CD4-positive, alpha-beta T cell treated with Interleukin-17A for 1 hour (primary cell): ENCODE measurements at regions not wholly inside any gene's neighbourhood (a gene's known extent, or its start where the extent isn't known, plus 50 kb on each side); places are given as distances from the start of the nearest gene placed in this dataset.

ENCODE experiments used
- DNase-seq: peaks from one replicate; pipeline ENCODE4 v3.0.0-alpha.2; 2020

DNA sequence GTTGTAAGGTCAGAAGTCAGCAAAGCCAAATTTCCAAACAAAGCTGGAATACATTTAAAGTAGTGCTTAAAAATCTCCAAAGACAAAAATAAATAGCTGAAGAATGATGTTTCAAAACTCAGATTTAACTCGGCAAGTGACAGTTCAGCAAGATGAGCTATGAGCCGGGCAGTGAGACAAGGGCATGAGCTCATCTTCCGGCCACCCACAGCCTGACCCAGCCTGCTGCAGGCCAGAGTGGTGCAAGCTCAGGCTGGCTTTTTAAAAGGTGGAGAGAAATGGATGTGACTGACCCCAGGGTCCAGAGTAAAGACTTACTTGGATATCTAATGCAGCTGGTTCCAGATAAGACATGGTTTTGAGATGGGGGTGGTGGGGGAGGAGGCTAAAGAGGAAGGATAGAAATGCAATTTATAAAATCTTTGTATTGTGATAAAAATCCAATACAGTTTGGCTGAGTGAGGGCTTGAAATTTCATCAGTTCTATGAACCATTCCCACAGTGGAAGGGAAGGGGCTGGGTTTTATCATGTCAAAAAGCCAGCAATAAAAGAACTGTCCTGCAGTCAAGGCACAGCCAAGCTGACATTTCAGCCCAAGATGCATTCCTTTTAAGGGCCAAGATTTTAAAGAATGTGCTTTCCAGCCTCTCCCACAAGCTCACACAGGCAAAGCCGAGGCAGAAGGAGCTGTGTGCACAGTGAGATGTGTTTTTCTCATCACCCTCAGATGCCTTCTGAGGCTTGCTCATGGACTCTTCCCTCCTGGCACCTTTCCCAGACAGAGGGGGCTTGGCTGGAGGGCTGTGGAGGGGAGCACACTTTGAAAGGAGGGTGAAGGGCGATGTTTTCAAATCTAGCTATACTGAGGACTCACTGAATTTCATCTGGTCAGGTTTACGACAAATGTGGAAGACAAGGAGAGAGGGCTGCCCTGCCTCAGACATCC lies 97.9 kb upstream of the KLHL29 start:
- DNase-seq: no peak

DNA sequence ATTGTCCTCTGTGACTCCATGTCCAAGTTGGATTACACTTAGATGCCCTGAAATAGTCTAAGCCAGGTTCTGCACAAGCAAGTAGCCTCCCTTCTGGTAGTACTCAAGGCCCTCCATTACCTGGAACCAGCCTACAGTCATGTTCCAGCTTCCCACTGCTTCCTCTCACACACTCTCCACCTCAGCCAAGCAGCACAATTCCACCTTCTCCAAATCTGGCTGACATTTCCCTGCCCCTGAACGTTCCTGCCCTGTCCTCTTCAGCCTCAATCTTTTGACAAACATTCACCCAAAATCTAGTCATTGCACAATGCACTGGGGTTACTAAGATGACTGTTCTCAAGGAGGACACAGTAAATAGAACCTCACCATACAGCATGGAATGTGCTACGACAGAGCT lies 95.3 kb upstream of the KLHL29 start:
- DNase-seq: no peak

DNA sequence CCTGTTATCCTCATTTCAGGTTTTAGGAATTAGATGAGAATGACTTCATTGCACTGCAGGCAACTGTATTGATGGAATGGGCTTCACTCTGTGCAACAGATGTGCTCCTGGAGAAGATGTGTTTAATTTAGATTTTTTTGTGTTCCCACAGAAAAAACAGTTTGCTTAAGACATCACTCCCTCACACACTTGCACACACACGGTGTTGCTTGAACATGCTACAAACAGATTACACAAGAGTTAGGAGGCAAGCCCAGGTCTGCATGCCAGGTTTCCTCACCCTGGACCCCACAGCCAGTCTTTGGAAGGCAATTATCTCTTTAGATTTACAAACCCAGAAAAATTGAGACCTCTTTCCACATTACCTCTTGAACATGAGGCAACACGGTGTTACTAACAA lies 93.7 kb upstream of the KLHL29 start:
- DNase-seq: no peak

DNA sequence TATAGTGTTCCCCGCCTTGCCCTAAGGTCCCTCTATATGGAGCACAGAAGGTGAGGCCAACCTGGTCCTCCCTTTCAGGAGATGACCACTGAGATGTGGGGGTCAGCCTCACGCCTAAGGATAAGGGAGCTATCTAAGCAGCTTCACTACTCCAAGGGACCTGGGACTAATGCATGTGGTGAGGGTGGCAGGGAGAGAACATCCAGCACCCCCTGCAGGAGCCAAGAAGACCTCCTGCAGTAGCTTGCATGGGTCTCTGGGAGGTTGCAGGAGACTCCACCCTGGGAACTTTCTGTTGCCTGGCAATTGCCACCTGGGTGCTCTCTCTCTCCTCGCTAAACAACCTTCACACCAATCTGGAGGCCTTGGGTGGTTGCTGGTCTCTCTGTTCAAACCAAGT lies 93.0 kb upstream of the KLHL29 start:
- DNase-seq: no peak

- DNase-seq: no peak
These were observed 91.9 kb upstream of the KLHL29 start for GRCh38 chr2:23293063-23293462.

GRCh38 chr2:23293731-23294130 lies 91.2 kb upstream of the KLHL29 start:
- no peak for DNase-seq

DNA sequence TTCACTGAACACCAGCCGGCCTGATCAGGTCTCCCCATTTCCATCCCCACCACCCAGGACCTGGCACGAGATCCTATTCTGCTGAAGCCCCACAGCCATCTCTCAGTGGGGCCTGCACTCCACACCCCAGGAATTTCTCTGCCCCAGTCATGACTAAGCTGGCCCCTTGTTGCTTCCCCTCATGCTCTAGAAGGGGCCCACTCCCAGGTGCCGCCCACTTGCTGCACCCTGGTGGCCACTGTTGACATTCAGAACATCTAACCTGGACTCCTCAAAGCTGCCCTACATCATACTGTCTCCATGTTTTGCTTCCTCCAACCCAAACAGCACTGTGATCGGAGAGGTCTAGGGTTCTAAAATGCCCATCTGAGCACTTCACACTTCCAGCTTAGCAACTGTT lies 90.7 kb upstream of the KLHL29 start:
- no peak for DNase-seq

GRCh38 chr2:23296691-23297090 lies 88.3 kb upstream of the KLHL29 start:
- no peak for DNase-seq

GRCh38 chr2:23297112-23297511 lies 87.9 kb upstream of the KLHL29 start:
- DNase-seq: no peak

DNA sequence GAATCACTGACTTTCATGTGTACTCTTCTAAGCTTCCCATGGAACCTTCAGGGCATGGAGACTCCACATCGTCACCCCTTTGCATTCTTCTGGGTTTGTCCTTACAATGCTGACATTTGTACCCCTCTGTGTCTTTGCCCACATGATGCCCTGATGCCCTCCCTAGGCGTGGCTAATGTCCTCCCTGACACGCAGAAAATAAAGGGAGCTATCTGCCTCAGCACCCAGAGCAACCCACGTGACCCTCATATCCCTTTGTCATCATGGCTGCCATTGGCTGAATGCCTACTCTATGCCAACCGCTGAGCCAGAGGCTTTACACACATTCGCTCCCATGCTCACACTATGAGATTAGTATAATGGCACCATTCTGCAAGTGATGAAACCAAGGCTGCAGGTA lies 86.4 kb upstream of the KLHL29 start:
- no peak for DNase-seq

- DNase-seq: no peak
These were observed 85.3 kb upstream of the KLHL29 start for GRCh38 chr2:23299476-23300195.

GRCh38 chr2:23301136-23301535 lies 83.8 kb upstream of the KLHL29 start:
- DNase-seq: no peak

DNA sequence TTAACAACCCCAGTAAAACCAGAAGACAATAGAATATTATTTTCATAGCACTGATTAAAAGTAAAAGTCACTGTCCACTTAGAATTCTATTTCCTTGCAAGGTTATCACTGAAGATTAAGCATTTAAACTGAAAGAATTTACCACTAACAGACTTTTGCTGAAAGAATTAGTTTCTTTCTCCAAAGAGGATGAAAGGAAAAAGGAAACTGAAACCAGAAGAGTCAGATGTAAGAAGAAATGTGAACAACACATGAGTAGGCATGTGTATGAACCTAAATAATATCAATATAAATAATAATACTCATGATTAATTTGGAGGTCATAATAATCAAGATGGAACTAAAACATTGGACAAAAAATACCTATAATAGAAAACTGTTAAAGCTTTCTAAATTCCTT lies 82.4 kb upstream of the KLHL29 start:
- no peak for DNase-seq

DNA sequence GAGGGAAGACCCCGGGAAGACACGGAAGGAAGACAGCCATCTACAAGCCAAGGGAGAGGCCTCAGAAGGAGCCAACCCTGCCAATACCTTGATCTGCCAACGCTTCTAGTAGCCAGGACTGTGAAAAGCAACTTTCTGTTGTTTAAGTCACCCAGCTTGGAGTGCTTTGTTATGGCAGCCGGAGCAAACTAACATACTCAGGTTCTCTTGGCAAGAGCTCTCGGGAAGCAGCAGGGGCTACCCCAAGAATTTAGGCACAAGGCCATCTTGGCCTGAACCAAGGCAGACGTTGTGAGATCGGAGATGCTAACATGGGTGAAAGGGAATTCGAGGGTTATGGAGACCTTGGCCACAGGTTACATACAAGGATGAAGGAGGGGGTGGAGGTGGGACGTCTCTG lies 78.6 kb upstream of the KLHL29 start:
- DNase-seq: no peak

GRCh38 chr2:23311186-23311585 lies 73.8 kb upstream of the KLHL29 start:
- DNase-seq: no peak

DNA sequence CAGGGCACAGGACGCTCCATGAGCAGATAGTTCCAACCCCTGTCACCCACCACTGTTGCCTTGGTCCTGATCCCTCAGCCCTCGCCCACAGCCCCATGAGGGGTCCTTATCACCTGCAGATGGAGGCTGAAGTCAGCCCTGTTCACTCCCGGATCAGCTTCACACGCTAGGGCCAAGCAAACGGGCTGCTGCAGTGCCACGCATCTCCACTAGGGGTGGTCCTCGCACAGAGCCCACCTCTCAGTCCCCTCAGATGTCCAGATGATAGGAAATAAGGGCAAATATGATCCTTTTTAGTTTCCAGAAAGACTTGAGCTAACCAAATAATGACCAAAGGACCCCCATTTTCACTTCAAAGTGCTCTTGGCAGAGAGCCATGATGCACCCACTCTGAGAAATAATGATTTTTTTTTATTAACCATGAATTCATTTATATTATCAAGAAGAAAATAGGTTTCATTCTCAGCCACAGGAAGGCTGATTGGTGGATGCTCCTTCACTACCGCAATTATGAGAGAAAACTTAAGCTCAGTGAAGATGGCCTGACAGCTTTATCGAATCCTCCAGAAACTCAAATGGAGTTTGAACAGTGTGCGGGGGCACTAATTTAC lies 71.9 kb upstream of the KLHL29 start:
- no peak for DNase-seq

DNA sequence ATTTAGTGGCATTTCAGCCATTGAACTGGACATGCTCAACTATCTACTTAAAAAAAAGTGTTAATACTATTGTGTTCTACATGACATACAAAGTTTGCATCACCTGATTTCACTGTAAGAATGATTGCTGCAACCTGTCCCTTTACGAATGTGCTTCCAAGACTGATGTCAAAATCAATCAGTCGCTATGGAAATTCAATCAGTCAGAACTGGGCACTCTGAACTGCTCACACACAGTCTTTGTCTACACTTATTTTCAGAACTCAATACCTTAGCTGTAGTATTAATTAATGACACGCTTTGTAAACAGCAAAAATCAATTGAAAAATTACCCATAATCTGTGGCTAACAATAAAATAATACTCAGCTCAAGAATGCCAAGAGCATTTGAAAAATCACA lies 70.3 kb upstream of the KLHL29 start:
- no peak for DNase-seq

GRCh38 chr2:23320058-23320457 lies 64.9 kb upstream of the KLHL29 start:
- DNase-seq: no peak

DNA sequence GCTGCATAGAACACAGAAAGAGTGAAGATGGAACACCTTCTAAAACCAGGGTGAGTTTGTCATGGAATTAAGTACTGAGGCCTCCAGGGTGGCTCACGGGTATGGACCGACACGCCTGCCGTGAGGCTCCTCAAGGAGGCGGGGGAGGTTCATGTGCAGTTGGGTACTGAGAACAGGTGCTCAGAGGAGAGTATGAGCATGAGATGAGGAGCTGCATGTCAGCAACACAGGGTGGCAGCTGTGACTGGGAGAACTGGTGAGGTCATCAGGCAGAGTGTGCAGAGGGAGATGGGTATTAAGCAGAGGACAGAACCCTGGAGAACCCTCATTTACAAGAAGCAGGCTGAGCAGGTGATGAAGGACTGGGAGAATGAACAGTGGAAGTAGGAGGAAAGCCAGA lies 63.2 kb upstream of the KLHL29 start:
- DNase-seq: no peak

DNA sequence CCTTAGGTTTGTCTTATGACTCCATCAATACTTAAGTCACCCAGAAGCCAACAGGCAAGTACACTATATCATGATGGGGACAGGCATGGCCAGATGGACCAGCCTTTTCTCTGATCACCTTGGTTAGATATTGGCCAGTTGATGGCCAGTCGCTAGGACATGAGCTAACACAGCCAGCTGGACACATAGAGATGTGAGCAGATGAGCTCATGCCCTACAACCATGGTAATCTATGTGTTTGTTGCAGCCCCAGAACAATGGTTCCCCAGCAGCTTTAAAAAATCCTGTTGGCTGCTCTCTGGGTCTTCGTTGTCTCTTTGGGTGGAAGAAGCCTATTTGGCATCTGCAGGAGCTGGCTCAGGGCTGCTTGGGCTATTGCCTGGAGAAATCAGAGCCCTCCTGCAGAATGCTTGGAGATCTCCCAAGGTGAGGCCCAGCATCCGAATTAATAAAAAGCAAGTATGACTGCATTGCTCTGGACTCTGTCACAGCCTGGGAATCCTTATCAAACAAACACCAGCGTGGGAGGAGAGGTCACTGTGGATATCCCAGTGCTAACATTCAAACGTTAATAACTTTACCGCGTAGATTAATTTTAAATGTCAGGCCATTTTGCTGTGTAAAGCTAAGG lies 62.3 kb upstream of the KLHL29 start:
- DNase-seq: no peak

DNA sequence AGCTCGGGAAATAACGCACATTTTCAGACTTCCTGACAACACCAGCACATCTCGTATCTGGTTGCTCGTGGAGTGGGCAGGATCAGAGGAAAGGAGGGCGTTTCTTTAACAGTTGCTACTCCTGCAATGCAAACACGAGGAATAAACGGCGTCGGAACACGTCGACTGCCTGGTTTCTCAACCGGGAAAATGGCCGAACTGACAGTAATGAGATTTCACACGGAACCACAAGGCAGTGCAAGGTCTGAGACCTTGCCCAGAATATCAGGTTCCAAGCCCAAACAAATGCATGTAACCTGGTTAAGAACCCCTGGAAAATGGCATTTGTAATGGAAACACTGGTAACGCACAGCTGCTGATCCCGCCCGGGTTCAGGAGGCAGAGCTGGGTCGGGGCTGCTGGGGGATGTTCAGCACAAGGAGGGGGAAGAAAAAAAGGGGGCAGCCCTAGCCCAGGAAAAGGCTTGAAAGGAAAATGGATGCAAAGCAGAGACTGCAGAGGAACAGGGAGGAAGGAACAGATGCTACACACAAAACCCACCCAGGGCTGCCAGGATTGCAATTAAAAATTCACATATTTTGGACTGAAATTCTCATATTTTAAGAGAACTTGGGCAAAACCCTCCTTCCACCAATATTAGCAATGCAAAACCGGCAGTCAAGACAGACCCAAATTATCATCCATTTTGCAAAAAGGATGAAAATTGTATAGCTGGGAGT lies 61.6 kb upstream of the KLHL29 start:
- no peak for DNase-seq

GRCh38 chr2:23323917-23324680 lies 60.9 kb upstream of the KLHL29 start:
- no peak for DNase-seq
